HCT116 (cell line): ENCODE measurements at regions not wholly inside any gene's neighbourhood (a gene's known extent, or its start where the extent isn't known, plus 50 kb on each side); places are given as distances from the start of the nearest gene placed in this dataset.

ENCODE experiments used
- ATAC-seq: fragments of 200-7000 bp; cut with Tn5 transposase; 2 replicates; pipeline ENCODE4 v1.9.1; 2020; ENCODE audit warnings: mild to moderate bottlenecking, moderate library complexity
- BruUV-seq: library from RNA; stranded (reverse); fragments of 400-500 nt; replicated peaks from 2 replicates; lab custom pipeline; 2021; lab: Mats Ljungman, UMichigan
- CTCF ChIA-PET: fragments of 300-600 bp; sonication (Branson Sonifier 250); formaldehyde crosslinking; loops from one replicate; lab custom pipeline; 2021; ENCODE audit warnings: antibody characterized with exemption; lab: Charles Lee
- POLR2A ChIA-PET: fragments of 300-600, 350-600 bp; sonication (Branson Sonifier 250); formaldehyde crosslinking; loops from one replicate; lab custom pipeline; 2021; ENCODE audit warnings: antibody characterized with exemption; lab: Charles Lee
- RAD21 ChIA-PET, 2 experiments: fragments of 300-600 bp; sonication (Branson Sonifier 250); formaldehyde crosslinking; loops; one replicate each; lab custom pipeline; 2023; ENCODE audit warnings: low total read pairs in 2 of 2; ENCODE audit not compliant: uncharacterized antibody in 2 of 2, unreplicated experiment in 2 of 2, low non-redundant PET in 1 of 2; lab: Charles Lee
- DNase-seq: peaks from one replicate; pipeline ENCODE4 v3.0.0-alpha.2; 2010; ENCODE audit warnings: low read depth, low spot score
- H2AFZ ChIP-seq: fragments of 200-600 bp; shearing (Covaris generic), sonication (generic); 2 replicates; pipeline ENCODE4 v1.6.1; 2017; ENCODE audit warnings: low read depth, mixed run types, mixed read lengths, antibody characterized with exemption, low read length; ENCODE audit not compliant: poor library complexity, severe bottlenecking
- H3K27ac ChIP-seq: 2 replicates; pipeline ENCODE4 v1.5.1; 2012; ENCODE audit warnings: low read depth, low read length
- H3K27me3 ChIP-seq: fragments of 200-600 bp; sonication (generic); 2 replicates; pipeline ENCODE4 v1.6.1; 2016; ENCODE audit warnings: mixed run types, low read length, mixed read lengths; ENCODE audit not compliant: insufficient read depth
- H3K36me3 ChIP-seq, 2 experiments: fragments of 200-500 bp in 1 of 2; fragments of 200-600 bp in 1 of 2; sonication (Bioruptor generic) in 1 of 2; sonication (generic) in 1 of 2; 2 replicates each; pipeline versions ENCODE4 v1.5.1 to v1.6.1; 2014 to 2016; ENCODE audit warnings: low read length in 2 of 2, inconsistent platforms in 1 of 2, mixed read lengths in 1 of 2, mixed run types in 1 of 2; ENCODE audit not compliant: insufficient read depth in 2 of 2, control insufficient read depth in 1 of 2
- H3K4me1 ChIP-seq, 2 experiments: fragments of 200-600 bp in 1 of 2; sonication (generic) in 1 of 2; 2 replicates each; pipeline versions ENCODE4 v1.5.1 to v1.6.1; 2012 to 2017; ENCODE audit warnings: low read length in 2 of 2, inconsistent platforms in 1 of 2, mild to moderate bottlenecking in 1 of 2, mixed read lengths in 1 of 2, mixed run types in 1 of 2, moderate library complexity in 1 of 2; ENCODE audit not compliant: insufficient read depth in 2 of 2, control insufficient read depth in 1 of 2
- H3K4me2 ChIP-seq: fragments of 200-600 bp; sonication (generic); 2 replicates; pipeline ENCODE4 v1.6.1; 2017; ENCODE audit warnings: mixed run types, low read length, mixed read lengths
- H3K4me3 ChIP-seq, 2 experiments: fragments of 200-600 bp in 1 of 2; sonication (generic) in 1 of 2; replicated peaks in 1 of 2; 2 replicates each; pipeline ENCODE4 v1.5.1; 2011 to 2016; ENCODE audit warnings: low read length in 2 of 2, control low read depth in 1 of 2, low read depth in 1 of 2, mild to moderate bottlenecking in 1 of 2, mixed read lengths in 1 of 2, mixed run types in 1 of 2
- H3K79me2 ChIP-seq: fragments of 200-600 bp; sonication (generic); 2 replicates; pipeline ENCODE4 v1.6.1; 2017; ENCODE audit warnings: mild to moderate bottlenecking, mixed run types, low read length, moderate library complexity, mixed read lengths; ENCODE audit not compliant: insufficient read depth
- H3K9ac ChIP-seq: fragments of 200-600 bp; sonication (generic); 2 replicates; pipeline ENCODE4 v1.6.1; 2016; ENCODE audit warnings: low read length, mixed read lengths
- H3K9me2 ChIP-seq: fragments of 200-600 bp; sonication (generic), shearing (Covaris generic); 2 replicates; pipeline ENCODE4 v1.6.1; 2017; ENCODE audit warnings: mixed run types, mild to moderate bottlenecking, moderate library complexity; ENCODE audit not compliant: insufficient read depth
- H3K9me3 ChIP-seq, 2 experiments: fragments of 200-500 bp in 1 of 2; fragments of 200-600 bp in 1 of 2; sonication (Bioruptor generic) in 1 of 2; sonication (generic) in 1 of 2; 2 replicates each; pipeline ENCODE4 v1.6.1; 2014 to 2017; ENCODE audit warnings: low read length in 2 of 2, mixed read lengths in 2 of 2, inconsistent platforms in 1 of 2, low read depth in 1 of 2, mild to moderate bottlenecking in 1 of 2, mixed run types in 1 of 2, moderate library complexity in 1 of 2; ENCODE audit not compliant: control insufficient read depth in 1 of 2, insufficient read depth in 1 of 2
- H4K20me1 ChIP-seq: fragments of 200-600 bp; sonication (generic), shearing (Covaris generic); 2 replicates; pipeline ENCODE4 v1.6.1; 2017; ENCODE audit warnings: mixed run types, mild to moderate bottlenecking, moderate library complexity; ENCODE audit not compliant: insufficient read depth
- CBX3 ChIP-seq: IDR thresholded peaks from 2 replicates; pipeline ENCODE4 v1.6.1; 2012; ENCODE audit warnings: low read depth
- CEBPB ChIP-seq: IDR thresholded peaks from 2 replicates; pipeline ENCODE4 v1.6.1; 2012; ENCODE audit warnings: low read depth
- ELF1 ChIP-seq: IDR thresholded peaks from 2 replicates; pipeline ENCODE4 v1.6.1; 2012; ENCODE audit warnings: low read depth, borderline replicate concordance
- EZH2phosphoT487 ChIP-seq: fragments of 200-600 bp; IDR thresholded peaks from 2 replicates; pipeline ENCODE4 v1.6.1; 2018; ENCODE audit warnings: antibody characterized with exemption, borderline replicate concordance
- FOSL1 ChIP-seq: IDR thresholded peaks from 2 replicates; pipeline ENCODE4 v1.6.1; 2012; ENCODE audit warnings: low read depth
- POLR2A ChIP-seq: IDR thresholded peaks from 2 replicates; pipeline ENCODE4 v1.7.0; 2011; ENCODE audit warnings: borderline replicate concordance; ENCODE audit not compliant: insufficient read depth, insufficient read length; ENCODE audit errors: extremely low read depth
- POLR2AphosphoS5 ChIP-seq: IDR thresholded peaks from 2 replicates; pipeline ENCODE4 v1.6.1; 2011; ENCODE audit warnings: mild to moderate bottlenecking, low read depth, low read length, moderate library complexity
- TCF7L2 ChIP-seq: IDR thresholded peaks from 2 replicates; pipeline ENCODE4 v1.7.0; 2011; ENCODE audit warnings: borderline replicate concordance, inconsistent platforms; ENCODE audit not compliant: insufficient read depth, insufficient read length; ENCODE audit errors: extremely low read depth
- ZFX ChIP-seq: fragments of 450-650 bp; IDR thresholded peaks from 2 replicates; pipeline ENCODE4 v1.6.1; 2017
- intact Hi-C: fragments of 100-400 bp; cut with micrococcal nuclease; formaldehyde crosslinking; loops from 2 replicates; pipeline ENCODE4 v1.10.0; 2022
- TF ChIP-seq, protein P1 (sequence below): IDR thresholded peaks from 2 replicates; pipeline ENCODE4 v1.6.1; 2011; ENCODE audit warnings: mild to moderate bottlenecking, low read length, moderate library complexity; ENCODE audit not compliant: insufficient replicate concordance; ENCODE audit errors: extremely low read depth
- TF ChIP-seq, protein P2 (sequence below): IDR thresholded peaks from 2 replicates; pipeline ENCODE4 v1.6.1; 2012
- TF ChIP-seq, protein P3 (sequence below), 3 experiments: fragments of 200-600 bp in 1 of 3; sonication (generic) in 1 of 3; IDR thresholded peaks in 2 of 3; conservative IDR thresholded peaks in 1 of 3; 2 replicates each; pipeline ENCODE4 v1.5.1; 2012 to 2017; ENCODE audit warnings: low read depth in 2 of 3, low read length in 2 of 3, antibody characterized with exemption in 1 of 3, borderline replicate concordance in 1 of 3, control low read depth in 1 of 3, mild to moderate bottlenecking in 1 of 3, mixed read lengths in 1 of 3, mixed run types in 1 of 3, moderate library complexity in 1 of 3; ENCODE audit not compliant: insufficient read depth in 1 of 3
- TF ChIP-seq, protein P4 (sequence below): IDR thresholded peaks from 2 replicates; pipeline ENCODE4 v1.6.1; 2012; ENCODE audit warnings: low read depth

DNA sequence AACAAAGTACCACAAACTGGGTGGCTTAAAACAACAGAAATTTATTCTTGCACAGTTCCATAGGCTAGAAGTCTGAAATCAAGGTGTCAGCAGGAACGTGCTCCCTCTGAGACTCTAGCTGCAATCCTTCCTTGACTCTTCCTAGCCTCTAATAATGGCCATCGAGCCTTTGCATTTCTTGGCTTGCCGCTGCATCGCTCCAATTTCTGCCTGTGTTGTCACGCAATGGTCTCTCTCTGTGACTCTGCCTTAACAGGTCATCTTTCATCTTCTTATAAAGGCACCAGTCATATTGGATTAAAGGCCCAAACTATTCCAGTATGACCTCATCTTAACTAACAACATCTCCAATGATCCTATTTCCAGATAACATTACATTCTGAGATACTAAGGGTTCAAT is 61.0 kb upstream of the FNDC3B start (continued):
- TF ChIP-seq, protein P1, sequence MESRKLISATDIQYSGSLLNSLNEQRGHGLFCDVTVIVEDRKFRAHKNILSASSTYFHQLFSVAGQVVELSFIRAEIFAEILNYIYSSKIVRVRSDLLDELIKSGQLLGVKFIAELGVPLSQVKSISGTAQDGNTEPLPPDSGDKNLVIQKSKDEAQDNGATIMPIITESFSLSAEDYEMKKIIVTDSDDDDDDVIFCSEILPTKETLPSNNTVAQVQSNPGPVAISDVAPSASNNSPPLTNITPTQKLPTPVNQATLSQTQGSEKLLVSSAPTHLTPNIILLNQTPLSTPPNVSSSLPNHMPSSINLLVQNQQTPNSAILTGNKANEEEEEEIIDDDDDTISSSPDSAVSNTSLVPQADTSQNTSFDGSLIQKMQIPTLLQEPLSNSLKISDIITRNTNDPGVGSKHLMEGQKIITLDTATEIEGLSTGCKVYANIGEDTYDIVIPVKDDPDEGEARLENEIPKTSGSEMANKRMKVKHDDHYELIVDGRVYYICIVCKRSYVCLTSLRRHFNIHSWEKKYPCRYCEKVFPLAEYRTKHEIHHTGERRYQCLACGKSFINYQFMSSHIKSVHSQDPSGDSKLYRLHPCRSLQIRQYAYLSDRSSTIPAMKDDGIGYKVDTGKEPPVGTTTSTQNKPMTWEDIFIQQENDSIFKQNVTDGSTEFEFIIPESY: no peak
- TF ChIP-seq POLR2A: no peak

DNA sequence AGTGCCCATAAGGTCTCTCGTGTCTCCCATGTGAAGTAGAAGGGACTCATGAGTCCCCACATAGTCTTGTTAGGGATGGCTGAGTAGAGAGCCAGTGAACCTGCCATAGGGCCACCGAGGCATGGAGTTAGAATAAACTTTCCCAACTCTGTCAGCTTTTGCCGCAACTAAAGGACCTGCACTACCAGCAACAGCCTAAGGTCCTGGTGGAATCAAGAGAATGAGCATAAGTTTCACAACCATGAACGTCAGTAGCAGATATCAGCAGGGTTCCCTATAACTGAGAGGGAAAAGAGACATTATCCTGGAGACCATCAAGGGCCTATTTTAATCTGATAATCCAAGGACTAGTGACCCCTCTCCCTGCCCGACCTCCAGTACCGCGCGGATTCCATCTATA is 60.3 kb upstream of the FNDC3B start:
- Histone ChIP-seq H3K9me3 (no peaks in the 10 kb centered on the region), H3K79me2 (no peaks in the 10 kb centered on the region), H3K36me3 (no peaks in the 10 kb centered on the region), H3K4me1 (no peaks in the 10 kb centered on the region), H3K9ac (no peak overlapping the region), H3K27me3 (no peaks in the 10 kb centered on the region), H2AFZ (no peak overlapping the region), H3K4me2 (no peak overlapping the region), H3K4me3 (no peak overlapping the region), H3K27ac (no peak overlapping the region), H4K20me1 (no peaks in the 10 kb centered on the region), H3K9me2 (no peaks in the 10 kb centered on the region)
- ChIA-PET CTCF (no interaction called here), RAD21 (no interaction called here), POLR2A (no interaction called here)
- intact Hi-C loops: loop anchor here (10.0 kb wide), 1 partner anchor 176 kb away; no protein-coding TSS in a partner anchor
- ATAC-seq (no peak), DNase-seq (no peak)
- BruUV-seq: no TSS peak
- TF ChIP-seq, protein P1: no peak
- TF ChIP-seq FOSL1: no peak
- no peak for TF ChIP-seq POLR2AphosphoS5
- TF ChIP-seq CBX3: no peak
- TF ChIP-seq ZFX: no peak
- TF ChIP-seq CEBPB: no peak
- TF ChIP-seq, protein P2, sequence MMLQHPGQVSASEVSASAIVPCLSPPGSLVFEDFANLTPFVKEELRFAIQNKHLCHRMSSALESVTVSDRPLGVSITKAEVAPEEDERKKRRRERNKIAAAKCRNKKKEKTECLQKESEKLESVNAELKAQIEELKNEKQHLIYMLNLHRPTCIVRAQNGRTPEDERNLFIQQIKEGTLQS: no peak
- TF ChIP-seq ELF1: no peak
- TF ChIP-seq, protein P3, sequence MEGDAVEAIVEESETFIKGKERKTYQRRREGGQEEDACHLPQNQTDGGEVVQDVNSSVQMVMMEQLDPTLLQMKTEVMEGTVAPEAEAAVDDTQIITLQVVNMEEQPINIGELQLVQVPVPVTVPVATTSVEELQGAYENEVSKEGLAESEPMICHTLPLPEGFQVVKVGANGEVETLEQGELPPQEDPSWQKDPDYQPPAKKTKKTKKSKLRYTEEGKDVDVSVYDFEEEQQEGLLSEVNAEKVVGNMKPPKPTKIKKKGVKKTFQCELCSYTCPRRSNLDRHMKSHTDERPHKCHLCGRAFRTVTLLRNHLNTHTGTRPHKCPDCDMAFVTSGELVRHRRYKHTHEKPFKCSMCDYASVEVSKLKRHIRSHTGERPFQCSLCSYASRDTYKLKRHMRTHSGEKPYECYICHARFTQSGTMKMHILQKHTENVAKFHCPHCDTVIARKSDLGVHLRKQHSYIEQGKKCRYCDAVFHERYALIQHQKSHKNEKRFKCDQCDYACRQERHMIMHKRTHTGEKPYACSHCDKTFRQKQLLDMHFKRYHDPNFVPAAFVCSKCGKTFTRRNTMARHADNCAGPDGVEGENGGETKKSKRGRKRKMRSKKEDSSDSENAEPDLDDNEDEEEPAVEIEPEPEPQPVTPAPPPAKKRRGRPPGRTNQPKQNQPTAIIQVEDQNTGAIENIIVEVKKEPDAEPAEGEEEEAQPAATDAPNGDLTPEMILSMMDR (IDR thresholded peaks at IDR 0.05 in 2 of 3, conservative IDR thresholded peaks at IDR 0.05 in 1 of 3; ENCODE audit: borderline replicate concordance in 1 of 3, insufficient read depth in 1 of 3, low read depth in 2 of 3, low read length in 2 of 3): no peak
- TF ChIP-seq EZH2phosphoT487: no peak
- TF ChIP-seq, protein P4, sequence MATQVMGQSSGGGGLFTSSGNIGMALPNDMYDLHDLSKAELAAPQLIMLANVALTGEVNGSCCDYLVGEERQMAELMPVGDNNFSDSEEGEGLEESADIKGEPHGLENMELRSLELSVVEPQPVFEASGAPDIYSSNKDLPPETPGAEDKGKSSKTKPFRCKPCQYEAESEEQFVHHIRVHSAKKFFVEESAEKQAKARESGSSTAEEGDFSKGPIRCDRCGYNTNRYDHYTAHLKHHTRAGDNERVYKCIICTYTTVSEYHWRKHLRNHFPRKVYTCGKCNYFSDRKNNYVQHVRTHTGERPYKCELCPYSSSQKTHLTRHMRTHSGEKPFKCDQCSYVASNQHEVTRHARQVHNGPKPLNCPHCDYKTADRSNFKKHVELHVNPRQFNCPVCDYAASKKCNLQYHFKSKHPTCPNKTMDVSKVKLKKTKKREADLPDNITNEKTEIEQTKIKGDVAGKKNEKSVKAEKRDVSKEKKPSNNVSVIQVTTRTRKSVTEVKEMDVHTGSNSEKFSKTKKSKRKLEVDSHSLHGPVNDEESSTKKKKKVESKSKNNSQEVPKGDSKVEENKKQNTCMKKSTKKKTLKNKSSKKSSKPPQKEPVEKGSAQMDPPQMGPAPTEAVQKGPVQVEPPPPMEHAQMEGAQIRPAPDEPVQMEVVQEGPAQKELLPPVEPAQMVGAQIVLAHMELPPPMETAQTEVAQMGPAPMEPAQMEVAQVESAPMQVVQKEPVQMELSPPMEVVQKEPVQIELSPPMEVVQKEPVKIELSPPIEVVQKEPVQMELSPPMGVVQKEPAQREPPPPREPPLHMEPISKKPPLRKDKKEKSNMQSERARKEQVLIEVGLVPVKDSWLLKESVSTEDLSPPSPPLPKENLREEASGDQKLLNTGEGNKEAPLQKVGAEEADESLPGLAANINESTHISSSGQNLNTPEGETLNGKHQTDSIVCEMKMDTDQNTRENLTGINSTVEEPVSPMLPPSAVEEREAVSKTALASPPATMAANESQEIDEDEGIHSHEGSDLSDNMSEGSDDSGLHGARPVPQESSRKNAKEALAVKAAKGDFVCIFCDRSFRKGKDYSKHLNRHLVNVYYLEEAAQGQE: no peak
- no peak for TF ChIP-seq TCF7L2
